Esophagus squamous epithelium (tissue), 5 donors: ENCODE measurements at regions not wholly inside any gene's neighbourhood (a gene's known extent, or its start where the extent isn't known, plus 50 kb on each side); places are given as distances from the start of the nearest gene placed in this dataset.

ENCODE experiments used
- DNase-seq: peaks from one replicate; lab custom pipeline; 2025; lab: John Stamatoyannopoulos, UW
- H3K27ac ChIP-seq, 4 donors: fragments of 200-600 bp; sonication (generic); one replicate each; pipeline ENCODE4 v1.5.1; 2016 to 2019; ENCODE audit warnings: mild to moderate bottlenecking in 1 of 4
- H3K27me3 ChIP-seq, 4 donors: fragments of 200-600 bp; sonication (generic); 1 replicate in 3 of 4; 2 replicates in 1 of 4; pipeline versions ENCODE4 v1.5.1 to v1.6.0; 2017 to 2021; ENCODE audit warnings: antibody characterized with exemption in 1 of 4
- H3K36me3 ChIP-seq, 3 donors: fragments of 200-600 bp; sonication (generic); one replicate each; pipeline ENCODE4 v1.5.1; 2016 to 2019
- H3K4me1 ChIP-seq, 3 donors: fragments of 200-600 bp; sonication (generic); one replicate each; pipeline ENCODE4 v1.5.1; 2017 to 2019
- H3K4me3 ChIP-seq, 4 donors: fragments of 200-600 bp; sonication (generic); 1 replicate in 3 of 4; 2 replicates in 1 of 4; pipeline ENCODE4 v1.5.1; 2016 to 2019; ENCODE audit warnings: mild to moderate bottlenecking in 2 of 4, moderate library complexity in 1 of 4
- H3K9me3 ChIP-seq, 3 donors: fragments of 200-600 bp; sonication (generic); one replicate each; pipeline ENCODE4 v1.5.1; 2016 to 2019
- POLR2A ChIP-seq, 4 donors: fragments of 450-650 bp; IDR thresholded peaks; one replicate each; pipeline ENCODE4 v1.6.1; 2017; ENCODE audit warnings: antibody characterized with exemption in 4 of 4, mild to moderate bottlenecking in 4 of 4, moderate library complexity in 3 of 4
- WGBS, 2 donors: methylation state at CpG; one replicate each; pipeline ENCODE4 v1.1.5; 2018; 5-methylcytosine and 5-hydroxymethylcytosine counted together
- intact Hi-C: fragments of 100-400 bp; cut with DNase I; formaldehyde crosslinking; loops from one replicate; pipeline ENCODE4 v1.15.0; 2022
- TF ChIP-seq, protein P1 (sequence below), 6 experiments: fragments of 450-650 bp in 4 of 6; fragments of 200-600 bp in 2 of 6; sonication (generic) in 2 of 6; IDR thresholded peaks; one replicate each; pipeline ENCODE4 v1.5.1; 2016 to 2019; ENCODE audit warnings: antibody characterized with exemption in 6 of 6, mild to moderate bottlenecking in 4 of 6, moderate library complexity in 4 of 6
- donor health status: DM: yes; HTN: yes; CAD: no.

DNA sequence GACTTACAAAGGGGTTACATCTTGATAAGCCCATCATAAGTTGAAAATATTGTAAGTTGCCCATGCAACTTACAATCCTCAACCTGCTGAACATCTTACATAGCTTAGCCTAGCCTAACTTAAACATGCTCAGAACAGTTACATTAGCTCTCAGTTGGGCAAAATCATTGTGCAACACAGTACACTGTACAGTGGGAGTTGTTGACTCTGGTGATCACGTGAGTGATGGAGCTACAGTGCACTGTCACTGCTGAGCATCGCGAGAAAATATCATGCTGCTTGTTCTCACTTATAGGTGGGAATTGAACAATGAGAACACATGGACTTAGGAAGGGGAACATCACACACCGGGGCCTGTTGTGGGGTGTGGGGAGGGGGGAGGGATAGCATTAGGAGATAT, 214.9 kb upstream of the ZMIZ1 start:
- Histone ChIP-seq H3K27me3 (no peaks in the 10 kb centered on the region), H3K4me3 (no peak overlapping the region), H3K27ac (no peak overlapping the region), H3K9me3 (no peaks in the 10 kb centered on the region), H3K36me3 (no peaks in the 10 kb centered on the region), H3K4me1 (peaks cover 0 to 23% (median 0%) of the 10 kb centered on the region in 3 donors)
- TF ChIP-seq POLR2A (IDR thresholded peaks at IDR 0.05) = no peak
- TF ChIP-seq, protein P1, sequence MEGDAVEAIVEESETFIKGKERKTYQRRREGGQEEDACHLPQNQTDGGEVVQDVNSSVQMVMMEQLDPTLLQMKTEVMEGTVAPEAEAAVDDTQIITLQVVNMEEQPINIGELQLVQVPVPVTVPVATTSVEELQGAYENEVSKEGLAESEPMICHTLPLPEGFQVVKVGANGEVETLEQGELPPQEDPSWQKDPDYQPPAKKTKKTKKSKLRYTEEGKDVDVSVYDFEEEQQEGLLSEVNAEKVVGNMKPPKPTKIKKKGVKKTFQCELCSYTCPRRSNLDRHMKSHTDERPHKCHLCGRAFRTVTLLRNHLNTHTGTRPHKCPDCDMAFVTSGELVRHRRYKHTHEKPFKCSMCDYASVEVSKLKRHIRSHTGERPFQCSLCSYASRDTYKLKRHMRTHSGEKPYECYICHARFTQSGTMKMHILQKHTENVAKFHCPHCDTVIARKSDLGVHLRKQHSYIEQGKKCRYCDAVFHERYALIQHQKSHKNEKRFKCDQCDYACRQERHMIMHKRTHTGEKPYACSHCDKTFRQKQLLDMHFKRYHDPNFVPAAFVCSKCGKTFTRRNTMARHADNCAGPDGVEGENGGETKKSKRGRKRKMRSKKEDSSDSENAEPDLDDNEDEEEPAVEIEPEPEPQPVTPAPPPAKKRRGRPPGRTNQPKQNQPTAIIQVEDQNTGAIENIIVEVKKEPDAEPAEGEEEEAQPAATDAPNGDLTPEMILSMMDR (IDR thresholded peaks at IDR 0.05) = no peak
- 85 to 95% methylated on average over 4 of the region's 4 CpGs for WGBS, 2 donors
- intact Hi-C loops = no loop called here
- no peak for DNase-seq

- intact Hi-C loops = no loop called here
- Histone ChIP-seq H3K9me3 (no peaks in the 10 kb centered on the region), H3K4me1 (peaks cover 0 to 15% (median 0%) of the 10 kb centered on the region in 3 donors)
Observed at GRCh38 chr10:78856421-78856820, 212.3 kb upstream of the ZMIZ1 start.

GRCh38 chr10:78857193-78857592, 211.6 kb upstream of the ZMIZ1 start:
- H3K36me3 ChIP-seq = no peaks in the 10 kb centered on the region
- H3K27ac ChIP-seq = no peak overlapping the region
- H3K9me3 ChIP-seq = no peaks in the 10 kb centered on the region
- intact Hi-C loops = no loop called here
- peaks cover 0 to 22% (median 0%) of the 10 kb centered on the region in 3 donors for H3K4me1 ChIP-seq
- no peak overlapping the region for H3K4me3 ChIP-seq
- TF ChIP-seq, protein P1 (IDR thresholded peaks at IDR 0.05) = no peak
- no peak for TF ChIP-seq POLR2A (IDR thresholded peaks at IDR 0.05)
- no peak for DNase-seq
- 90 to 93% methylated on average over 3 of the region's 3 CpGs for WGBS, 2 donors
- no peaks in the 10 kb centered on the region for H3K27me3 ChIP-seq

More at GRCh38 chr10:78856421-78856820, 212.3 kb upstream of the ZMIZ1 start:
- H3K4me3 ChIP-seq = no peak overlapping the region
- H3K27me3 ChIP-seq = no peaks in the 10 kb centered on the region
- no CpG with 5 or more reads among the region's 1 CpG for WGBS, 2 donors
- no peaks in the 10 kb centered on the region for H3K36me3 ChIP-seq
- DNase-seq = no peak
- H3K27ac ChIP-seq = no peak overlapping the region
- TF ChIP-seq POLR2A (IDR thresholded peaks at IDR 0.05) = no peak
- TF ChIP-seq, protein P1 (IDR thresholded peaks at IDR 0.05) = no peak

- intact Hi-C loops = no loop called here
- H3K27ac ChIP-seq = no peak overlapping the region
- no peak for DNase-seq
- no peaks in the 10 kb centered on the region for H3K9me3 ChIP-seq
- H3K27me3 ChIP-seq = no peaks in the 10 kb centered on the region
- TF ChIP-seq, protein P1 (IDR thresholded peaks at IDR 0.05) = no peak
- TF ChIP-seq POLR2A (IDR thresholded peaks at IDR 0.05) = no peak
- no peak overlapping the region for H3K4me3 ChIP-seq
- no peaks in the 10 kb centered on the region for H3K36me3 ChIP-seq
- peaks cover 0 to 22% (median 0%) of the 10 kb centered on the region in 3 donors for H3K4me1 ChIP-seq
- 67 to 82% methylated on average over 1 to 2 of the region's 5 CpGs for WGBS, 2 donors
Observed at GRCh38 chr10:78859266-78859665, 209.5 kb upstream of the ZMIZ1 start.

DNA sequence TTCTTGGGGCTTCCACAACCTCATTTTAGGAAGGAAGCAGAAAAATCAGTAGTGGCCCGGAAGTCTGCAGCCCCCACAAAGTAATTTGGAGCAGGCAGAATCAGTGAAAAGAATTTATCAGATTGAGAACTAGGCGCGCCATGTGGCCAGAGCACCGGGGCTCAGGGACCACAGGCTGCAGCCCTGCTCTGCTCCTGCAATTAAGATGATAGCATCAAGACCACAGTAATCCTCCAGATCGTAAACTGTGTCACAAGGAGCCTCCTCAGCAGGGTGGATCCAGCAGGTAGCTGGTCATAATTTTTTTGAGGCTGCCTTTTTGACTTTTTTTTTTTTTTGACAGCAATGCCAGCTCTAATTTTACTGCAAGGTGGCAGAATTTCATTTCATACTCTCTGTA, 209.0 kb upstream of the ZMIZ1 start:
- peaks cover 0 to 22% (median 0%) of the 10 kb centered on the region in 3 donors for H3K4me1 ChIP-seq
- no peak overlapping the region for H3K4me3 ChIP-seq
- no peak overlapping the region for H3K27ac ChIP-seq
- DNase-seq = no peak
- no peak for TF ChIP-seq POLR2A (IDR thresholded peaks at IDR 0.05)
- TF ChIP-seq, protein P1 (IDR thresholded peaks at IDR 0.05) = no peak
- intact Hi-C loops = no loop called here
- 89 to 90% methylated on average over 2 to 4 of the region's 5 CpGs for WGBS, 2 donors
- no peaks in the 10 kb centered on the region for H3K36me3 ChIP-seq
- no peaks in the 10 kb centered on the region for H3K27me3 ChIP-seq
- H3K9me3 ChIP-seq = no peaks in the 10 kb centered on the region
